ENCODE measurements at regions not wholly inside any gene's neighbourhood (a gene's known extent, or its start where the extent isn't known, plus 50 kb on each side); places are given as distances from the start of the nearest gene placed in this dataset.
"Not testable (repeated sequence)": the region's sequence is repeated elsewhere in the genome, so short reads cannot be mapped to it uniquely, and the experiment has no call there.

DNA sequence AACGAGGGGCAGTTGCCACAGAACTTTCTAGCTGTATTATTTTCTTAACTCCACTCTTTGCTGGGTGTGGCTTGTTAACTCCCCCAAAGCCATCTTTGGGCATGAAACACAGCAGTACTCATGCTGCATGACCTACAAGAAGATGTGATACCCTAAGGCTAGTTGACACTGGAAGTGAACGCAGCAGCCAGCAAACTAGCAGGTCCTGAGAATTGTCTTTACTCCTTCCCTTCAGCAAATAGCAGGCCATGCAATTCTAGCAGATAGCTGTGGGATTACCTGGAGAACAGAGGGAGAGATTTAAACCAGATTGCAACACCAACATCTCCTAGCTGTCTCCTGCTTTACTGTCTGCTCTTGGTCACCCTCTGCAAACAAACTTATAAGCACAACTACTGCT, 688.0 kb upstream of the ZWINT start:
- Histone ChIP-seq H3K9ac (ENCODE audit: low read length) (no peak overlapping the region), H4K20me1 (ENCODE audit: insufficient read depth, low read length) (no peaks in the 10 kb centered on the region), H3K4me3 (ENCODE audit: low read length) (no peak overlapping the region), H3K79me2 (ENCODE audit: low read length) (no peaks in the 10 kb centered on the region), H3K27ac (ENCODE audit: low read length) (no peak overlapping the region), H3K9me3 (ENCODE audit: insufficient read depth, low read length) (no peaks in the 10 kb centered on the region), H3K4me2 (ENCODE audit: low read length) (no peak overlapping the region), H3K36me3 (replicated peaks; ENCODE audit: low read depth, low read length) (no peaks in the 10 kb centered on the region), H2AFZ (ENCODE audit: low read depth, low read length) (no peak overlapping the region), H3K27me3 (ENCODE audit: low read depth, low read length) (no peaks in the 10 kb centered on the region), H3K4me1 (ENCODE audit: low read length) (no peaks in the 10 kb centered on the region)
- TF ChIP-seq, protein P1, sequence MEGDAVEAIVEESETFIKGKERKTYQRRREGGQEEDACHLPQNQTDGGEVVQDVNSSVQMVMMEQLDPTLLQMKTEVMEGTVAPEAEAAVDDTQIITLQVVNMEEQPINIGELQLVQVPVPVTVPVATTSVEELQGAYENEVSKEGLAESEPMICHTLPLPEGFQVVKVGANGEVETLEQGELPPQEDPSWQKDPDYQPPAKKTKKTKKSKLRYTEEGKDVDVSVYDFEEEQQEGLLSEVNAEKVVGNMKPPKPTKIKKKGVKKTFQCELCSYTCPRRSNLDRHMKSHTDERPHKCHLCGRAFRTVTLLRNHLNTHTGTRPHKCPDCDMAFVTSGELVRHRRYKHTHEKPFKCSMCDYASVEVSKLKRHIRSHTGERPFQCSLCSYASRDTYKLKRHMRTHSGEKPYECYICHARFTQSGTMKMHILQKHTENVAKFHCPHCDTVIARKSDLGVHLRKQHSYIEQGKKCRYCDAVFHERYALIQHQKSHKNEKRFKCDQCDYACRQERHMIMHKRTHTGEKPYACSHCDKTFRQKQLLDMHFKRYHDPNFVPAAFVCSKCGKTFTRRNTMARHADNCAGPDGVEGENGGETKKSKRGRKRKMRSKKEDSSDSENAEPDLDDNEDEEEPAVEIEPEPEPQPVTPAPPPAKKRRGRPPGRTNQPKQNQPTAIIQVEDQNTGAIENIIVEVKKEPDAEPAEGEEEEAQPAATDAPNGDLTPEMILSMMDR (IDR thresholded peaks at IDR 0.05; ENCODE audit: low read depth, low read length): no peak
- TF ChIP-seq EZH2phosphoT487 (IDR thresholded peaks at IDR 0.05; ENCODE audit: low read depth): no peak

- Histone ChIP-seq H4K20me1 (ENCODE audit: insufficient read depth, low read length) (no peaks in the 10 kb centered on the region), H3K79me2 (ENCODE audit: low read length) (no peaks in the 10 kb centered on the region)
- TF ChIP-seq EZH2phosphoT487 (IDR thresholded peaks at IDR 0.05; ENCODE audit: low read depth): no peak
Observed at GRCh38 chr10:57038531-57038930, 677.5 kb upstream of the ZWINT start.

GRCh38 chr10:57035310-57035709, 674.3 kb upstream of the ZWINT start:
- Histone ChIP-seq H3K27me3 (ENCODE audit: low read depth, low read length) (no peaks in the 10 kb centered on the region), H3K4me2 (ENCODE audit: low read length) (no peak overlapping the region), H3K79me2 (ENCODE audit: low read length) (no peaks in the 10 kb centered on the region), H3K9ac (ENCODE audit: low read length) (no peak overlapping the region), H3K27ac (ENCODE audit: low read length) (no peak overlapping the region), H2AFZ (ENCODE audit: low read depth, low read length) (no peak overlapping the region), H4K20me1 (ENCODE audit: insufficient read depth, low read length) (no peaks in the 10 kb centered on the region), H3K4me1 (ENCODE audit: low read length) (no peaks in the 10 kb centered on the region), H3K4me3 (ENCODE audit: low read length) (no peak overlapping the region), H3K9me3 (ENCODE audit: insufficient read depth, low read length) (no peaks in the 10 kb centered on the region), H3K36me3 (replicated peaks; ENCODE audit: low read depth, low read length) (no peaks in the 10 kb centered on the region)
- TF ChIP-seq, protein P1 (IDR thresholded peaks at IDR 0.05; ENCODE audit: low read depth, low read length): no peak
- TF ChIP-seq EZH2phosphoT487 (IDR thresholded peaks at IDR 0.05; ENCODE audit: low read depth): no peak

More at GRCh38 chr10:57038531-57038930, 677.5 kb upstream of the ZWINT start:
- no peaks in the 10 kb centered on the region for H3K36me3 ChIP-seq (replicated peaks; ENCODE audit: low read depth, low read length)
- H3K27ac ChIP-seq (ENCODE audit: low read length): no peak overlapping the region
- no peaks in the 10 kb centered on the region for H3K27me3 ChIP-seq (ENCODE audit: low read depth, low read length)
- no peak overlapping the region for H2AFZ ChIP-seq (ENCODE audit: low read depth, low read length)
- no peaks in the 10 kb centered on the region for H3K4me1 ChIP-seq (ENCODE audit: low read length)
- no peaks in the 10 kb centered on the region for H3K9me3 ChIP-seq (ENCODE audit: insufficient read depth, low read length)
- H3K4me2 ChIP-seq (ENCODE audit: low read length): no peak overlapping the region
- H3K9ac ChIP-seq (ENCODE audit: low read length): no peak overlapping the region
- no peak overlapping the region for H3K4me3 ChIP-seq (ENCODE audit: low read length)

DNA sequence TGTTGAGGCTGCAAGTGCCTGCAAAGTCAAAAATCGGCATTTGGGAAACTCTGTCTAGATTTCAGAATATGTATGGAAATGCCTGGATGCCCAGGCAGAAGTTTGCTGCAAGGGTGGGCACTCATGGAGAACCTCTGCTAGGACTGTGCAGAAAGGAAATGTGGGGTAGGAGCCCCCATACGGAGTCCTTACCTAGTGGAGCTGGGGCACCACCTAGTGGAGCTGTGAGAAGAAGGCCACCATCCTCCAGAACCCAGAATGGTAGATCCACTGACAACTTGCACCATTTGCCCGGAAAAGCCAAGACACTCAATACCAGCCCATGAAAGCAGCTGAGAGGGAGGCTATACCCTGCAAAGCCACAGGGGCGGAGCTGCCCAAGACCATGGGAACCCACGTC, 671.2 kb upstream of the ZWINT start:
- not testable (repeated sequence) for H3K27ac ChIP-seq (ENCODE audit: low read length); H3K9me3 ChIP-seq (ENCODE audit: insufficient read depth, low read length); H3K4me1 ChIP-seq (ENCODE audit: low read length); H3K4me3 ChIP-seq (ENCODE audit: low read length); H3K79me2 ChIP-seq (ENCODE audit: low read length); H3K36me3 ChIP-seq (replicated peaks; ENCODE audit: low read depth, low read length); H2AFZ ChIP-seq (ENCODE audit: low read depth, low read length); H4K20me1 ChIP-seq (ENCODE audit: insufficient read depth, low read length); H3K4me2 ChIP-seq (ENCODE audit: low read length); H3K9ac ChIP-seq (ENCODE audit: low read length); H3K27me3 ChIP-seq (ENCODE audit: low read depth, low read length)
- TF ChIP-seq, protein P1 (IDR thresholded peaks at IDR 0.05; ENCODE audit: low read depth, low read length): 0 out of 2 replicates have a peak, but pooled peaks have one; percentile 6

- no peaks in the 10 kb centered on the region for H3K36me3 ChIP-seq (replicated peaks; ENCODE audit: low read depth, low read length)
- H3K9ac ChIP-seq (ENCODE audit: low read length): no peak overlapping the region
- no peaks in the 10 kb centered on the region for H3K9me3 ChIP-seq (ENCODE audit: insufficient read depth, low read length)
- no peaks in the 10 kb centered on the region for H3K27me3 ChIP-seq (ENCODE audit: low read depth, low read length)
- H3K4me1 ChIP-seq (ENCODE audit: low read length): no peaks in the 10 kb centered on the region
- no peaks in the 10 kb centered on the region for H4K20me1 ChIP-seq (ENCODE audit: insufficient read depth, low read length)
- H3K4me3 ChIP-seq (ENCODE audit: low read length): no peak overlapping the region
- H3K4me2 ChIP-seq (ENCODE audit: low read length): no peak overlapping the region
- no peak overlapping the region for H3K27ac ChIP-seq (ENCODE audit: low read length)
- no peak for TF ChIP-seq EZH2phosphoT487 (IDR thresholded peaks at IDR 0.05; ENCODE audit: low read depth)
- TF ChIP-seq, protein P1 (IDR thresholded peaks at IDR 0.05; ENCODE audit: low read depth, low read length): no peak
- H3K79me2 ChIP-seq (ENCODE audit: low read length): no peaks in the 10 kb centered on the region
- H2AFZ ChIP-seq (ENCODE audit: low read depth, low read length): no peak overlapping the region
Observed at GRCh38 chr10:57031346-57031745, 670.3 kb upstream of the ZWINT start.

Data from OCI-LY3 (cell line).